ENCODE measurements at regions not wholly inside any gene's neighbourhood (a gene's known extent, or its start where the extent isn't known, plus 50 kb on each side); places are given as distances from the start of the nearest gene placed in this dataset.

- Histone ChIP-seq H3K36me3 (ENCODE audit: control insufficient read depth in 2 of 2, insufficient read depth in 2 of 2, low read length in 2 of 2) (no peaks in the 10 kb centered on the region), H3K4me3 (ENCODE audit: low read length in 2 of 2) (no peak overlapping the region), H3K9ac (ENCODE audit: low read depth in 1 of 2, low read length in 2 of 2) (no peak overlapping the region), H3K9me3 (ENCODE audit: control insufficient read depth in 2 of 2, low read length in 2 of 2) (no peaks in the 10 kb centered on the region), H3K4me1 (ENCODE audit: control insufficient read depth in 2 of 2, insufficient read depth in 2 of 2, low read length in 2 of 2) (no peaks in the 10 kb centered on the region), H3K27ac (ENCODE audit: low read depth in 2 of 2, low read length in 2 of 2) (no peak overlapping the region), H3K27me3 (ENCODE audit: control insufficient read depth in 2 of 2, insufficient read depth in 2 of 2, low read length in 2 of 2) (peaks cover 23 to 28% of the 10 kb centered on the region in 2 donors)
Observed at GRCh38 chr17:36808180-36808661, 129.1 kb upstream of the LHX1 start.

GRCh38 chr17:36812762-36813161 is 124.5 kb upstream of the LHX1 start:
- H3K4me3 ChIP-seq (ENCODE audit: low read length in 2 of 2), result no peak overlapping the region
- no peaks in the 10 kb centered on the region for H3K36me3 ChIP-seq (ENCODE audit: control insufficient read depth in 2 of 2, insufficient read depth in 2 of 2, low read length in 2 of 2)
- no peaks in the 10 kb centered on the region for H3K4me1 ChIP-seq (ENCODE audit: control insufficient read depth in 2 of 2, insufficient read depth in 2 of 2, low read length in 2 of 2)
- no peak overlapping the region for H3K9ac ChIP-seq (ENCODE audit: low read depth in 1 of 2, low read length in 2 of 2)
- no peak overlapping the region for H3K27ac ChIP-seq (ENCODE audit: low read depth in 2 of 2, low read length in 2 of 2)
- no peaks in the 10 kb centered on the region for H3K9me3 ChIP-seq (ENCODE audit: control insufficient read depth in 2 of 2, low read length in 2 of 2)
- peaks cover 29 to 50% of the 10 kb centered on the region in 2 donors for H3K27me3 ChIP-seq (ENCODE audit: control insufficient read depth in 2 of 2, insufficient read depth in 2 of 2, low read length in 2 of 2)

- no peak overlapping the region for H3K27ac ChIP-seq (ENCODE audit: low read depth in 2 of 2, low read length in 2 of 2)
- no peaks in the 10 kb centered on the region for H3K36me3 ChIP-seq (ENCODE audit: control insufficient read depth in 2 of 2, insufficient read depth in 2 of 2, low read length in 2 of 2)
- peaks cover 29 to 49% of the 10 kb centered on the region in 2 donors for H3K27me3 ChIP-seq (ENCODE audit: control insufficient read depth in 2 of 2, insufficient read depth in 2 of 2, low read length in 2 of 2)
Observed at GRCh38 chr17:36813357-36813756, 123.9 kb upstream of the LHX1 start.

GRCh38 chr17:36813957-36814563 is 123.2 kb upstream of the LHX1 start:
- no peaks in the 10 kb centered on the region for H3K36me3 ChIP-seq (ENCODE audit: control insufficient read depth in 2 of 2, insufficient read depth in 2 of 2, low read length in 2 of 2)
- no peaks in the 10 kb centered on the region for H3K9me3 ChIP-seq (ENCODE audit: control insufficient read depth in 2 of 2, low read length in 2 of 2)
- peaks cover 27 to 43% of the 10 kb centered on the region in 2 donors for H3K27me3 ChIP-seq (ENCODE audit: control insufficient read depth in 2 of 2, insufficient read depth in 2 of 2, low read length in 2 of 2)
- no peak overlapping the region for H3K9ac ChIP-seq (ENCODE audit: low read depth in 1 of 2, low read length in 2 of 2)
- H3K27ac ChIP-seq (ENCODE audit: low read depth in 2 of 2, low read length in 2 of 2), result no peak overlapping the region
- H3K4me1 ChIP-seq (ENCODE audit: control insufficient read depth in 2 of 2, insufficient read depth in 2 of 2, low read length in 2 of 2), result no peaks in the 10 kb centered on the region
- no peak overlapping the region for H3K4me3 ChIP-seq (ENCODE audit: low read length in 2 of 2)

More at GRCh38 chr17:36813357-36813756, 123.9 kb upstream of the LHX1 start:
- Histone ChIP-seq H3K9me3 (ENCODE audit: control insufficient read depth in 2 of 2, low read length in 2 of 2) (no peaks in the 10 kb centered on the region), H3K4me3 (ENCODE audit: low read length in 2 of 2) (no peak overlapping the region), H3K4me1 (ENCODE audit: control insufficient read depth in 2 of 2, insufficient read depth in 2 of 2, low read length in 2 of 2) (no peaks in the 10 kb centered on the region), H3K9ac (ENCODE audit: low read depth in 1 of 2, low read length in 2 of 2) (no peak overlapping the region)

GRCh38 chr17:36814958-36815357 is 122.3 kb upstream of the LHX1 start:
- Histone ChIP-seq H3K4me3 (ENCODE audit: low read length in 2 of 2) (no peak overlapping the region), H3K36me3 (ENCODE audit: control insufficient read depth in 2 of 2, insufficient read depth in 2 of 2, low read length in 2 of 2) (no peaks in the 10 kb centered on the region), H3K9ac (ENCODE audit: low read depth in 1 of 2, low read length in 2 of 2) (no peak overlapping the region), H3K9me3 (ENCODE audit: control insufficient read depth in 2 of 2, low read length in 2 of 2) (no peaks in the 10 kb centered on the region), H3K4me1 (ENCODE audit: control insufficient read depth in 2 of 2, insufficient read depth in 2 of 2, low read length in 2 of 2) (no peaks in the 10 kb centered on the region), H3K27me3 (ENCODE audit: control insufficient read depth in 2 of 2, insufficient read depth in 2 of 2, low read length in 2 of 2) (peaks cover 19 to 38% of the 10 kb centered on the region in 2 donors), H3K27ac (ENCODE audit: low read depth in 2 of 2, low read length in 2 of 2) (no peak overlapping the region)

GRCh38 chr17:36816214-36816906 is 120.9 kb upstream of the LHX1 start:
- Histone ChIP-seq H3K9me3 (ENCODE audit: control insufficient read depth in 2 of 2, low read length in 2 of 2) (no peaks in the 10 kb centered on the region), H3K27me3 (ENCODE audit: control insufficient read depth in 2 of 2, insufficient read depth in 2 of 2, low read length in 2 of 2) (peaks cover 14 to 44% of the 10 kb centered on the region in 2 donors), H3K4me3 (ENCODE audit: low read length in 2 of 2) (no peak overlapping the region), H3K9ac (ENCODE audit: low read depth in 1 of 2, low read length in 2 of 2) (no peak overlapping the region), H3K4me1 (ENCODE audit: control insufficient read depth in 2 of 2, insufficient read depth in 2 of 2, low read length in 2 of 2) (no peaks in the 10 kb centered on the region), H3K36me3 (ENCODE audit: control insufficient read depth in 2 of 2, insufficient read depth in 2 of 2, low read length in 2 of 2) (no peaks in the 10 kb centered on the region), H3K27ac (ENCODE audit: low read depth in 2 of 2, low read length in 2 of 2) (no peak overlapping the region)

GRCh38 chr17:36816907-36817288 is 120.4 kb upstream of the LHX1 start:
- Histone ChIP-seq H3K9me3 (ENCODE audit: control insufficient read depth in 2 of 2, low read length in 2 of 2) (no peaks in the 10 kb centered on the region), H3K27ac (ENCODE audit: low read depth in 2 of 2, low read length in 2 of 2) (no peak overlapping the region), H3K36me3 (ENCODE audit: control insufficient read depth in 2 of 2, insufficient read depth in 2 of 2, low read length in 2 of 2) (no peaks in the 10 kb centered on the region), H3K9ac (ENCODE audit: low read depth in 1 of 2, low read length in 2 of 2) (no peak overlapping the region), H3K4me1 (ENCODE audit: control insufficient read depth in 2 of 2, insufficient read depth in 2 of 2, low read length in 2 of 2) (no peaks in the 10 kb centered on the region), H3K4me3 (ENCODE audit: low read length in 2 of 2) (no peak overlapping the region), H3K27me3 (ENCODE audit: control insufficient read depth in 2 of 2, insufficient read depth in 2 of 2, low read length in 2 of 2) (peaks cover 12 to 45% of the 10 kb centered on the region in 2 donors)

- Histone ChIP-seq H3K27me3 (ENCODE audit: control insufficient read depth in 2 of 2, insufficient read depth in 2 of 2, low read length in 2 of 2) (peaks cover 9 to 40% of the 10 kb centered on the region in 2 donors), H3K36me3 (ENCODE audit: control insufficient read depth in 2 of 2, insufficient read depth in 2 of 2, low read length in 2 of 2) (no peaks in the 10 kb centered on the region), H3K27ac (ENCODE audit: low read depth in 2 of 2, low read length in 2 of 2) (no peak overlapping the region), H3K4me1 (ENCODE audit: control insufficient read depth in 2 of 2, insufficient read depth in 2 of 2, low read length in 2 of 2) (no peaks in the 10 kb centered on the region), H3K4me3 (ENCODE audit: low read length in 2 of 2) (no peak overlapping the region), H3K9me3 (ENCODE audit: control insufficient read depth in 2 of 2, low read length in 2 of 2) (no peaks in the 10 kb centered on the region), H3K9ac (ENCODE audit: low read depth in 1 of 2, low read length in 2 of 2) (no peak overlapping the region)
Observed at GRCh38 chr17:36817483-36818048, 119.7 kb upstream of the LHX1 start.

- peaks cover 8 to 33% of the 10 kb centered on the region in 2 donors for H3K27me3 ChIP-seq (ENCODE audit: control insufficient read depth in 2 of 2, insufficient read depth in 2 of 2, low read length in 2 of 2)
- no peak overlapping the region for H3K27ac ChIP-seq (ENCODE audit: low read depth in 2 of 2, low read length in 2 of 2)
- H3K9me3 ChIP-seq (ENCODE audit: control insufficient read depth in 2 of 2, low read length in 2 of 2), result no peaks in the 10 kb centered on the region
Observed at GRCh38 chr17:36818134-36818825, 119.0 kb upstream of the LHX1 start.

More at GRCh38 chr17:36818134-36818825, 119.0 kb upstream of the LHX1 start:
- no peaks in the 10 kb centered on the region for H3K4me1 ChIP-seq (ENCODE audit: control insufficient read depth in 2 of 2, insufficient read depth in 2 of 2, low read length in 2 of 2)
- no peaks in the 10 kb centered on the region for H3K36me3 ChIP-seq (ENCODE audit: control insufficient read depth in 2 of 2, insufficient read depth in 2 of 2, low read length in 2 of 2)
- no peak overlapping the region for H3K4me3 ChIP-seq (ENCODE audit: low read length in 2 of 2)
- no peak overlapping the region for H3K9ac ChIP-seq (ENCODE audit: low read depth in 1 of 2, low read length in 2 of 2)
